Prostate gland (tissue), 2 donors: ENCODE measurements at regions not wholly inside any gene's neighbourhood (a gene's known extent, or its start where the extent isn't known, plus 50 kb on each side); places are given as distances from the start of the nearest gene placed in this dataset.

Experiments used
- CTCF ChIP-seq, 4 experiments: fragments of 200-600 bp in 2 of 4; fragments of 450-650 bp in 2 of 4; sonication (generic) in 2 of 4; IDR thresholded peaks; 1 replicate in 3 of 4; 2 replicates in 1 of 4; pipeline ENCODE4 v1.5.1; 2016 to 2019; ENCODE audit warnings: antibody characterized with exemption in 4 of 4, mild to moderate bottlenecking in 2 of 4, moderate library complexity in 2 of 4
- POLR2A ChIP-seq: fragments of 450-650 bp; IDR thresholded peaks from one replicate; pipeline ENCODE4 v1.6.1; 2016; ENCODE audit warnings: antibody characterized with exemption, mild to moderate bottlenecking
- POLR2AphosphoS5 ChIP-seq: sonication (generic); formaldehyde crosslinking; IDR thresholded peaks from one replicate; pipeline ENCODE4 v1.6.1; 2017; ENCODE audit warnings: antibody characterized with exemption

DNA sequence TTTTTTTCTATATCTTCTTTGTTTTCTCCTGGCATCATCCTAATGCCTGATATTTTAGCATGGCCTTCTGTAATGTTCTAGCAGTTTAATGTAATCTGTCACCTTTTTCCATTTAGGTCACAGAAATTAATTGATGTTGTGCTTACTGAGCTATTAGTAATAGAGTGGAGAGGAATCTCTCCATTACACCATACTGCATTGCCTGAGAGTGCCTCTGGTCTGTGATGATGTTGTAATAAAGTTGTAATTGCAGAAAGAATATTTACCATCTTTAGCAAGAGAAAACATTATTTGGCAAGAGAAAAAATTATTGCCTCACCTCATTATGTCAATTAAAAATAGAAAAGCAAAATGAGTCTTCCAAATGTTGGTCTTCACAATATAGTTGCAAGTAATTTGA lies 213.2 kb downstream of the KCNJ3 start:
- no peak for TF ChIP-seq POLR2A
- no peak for TF ChIP-seq CTCF (IDR thresholded peaks at IDR 0.05)
- no peak for TF ChIP-seq POLR2AphosphoS5
